Muscle of leg (tissue), 3 donors: ENCODE measurements at regions not wholly inside any gene's neighbourhood (a gene's known extent, or its start where the extent isn't known, plus 50 kb on each side); places are given as distances from the start of the nearest gene placed in this dataset.

Source experiments
- DNase-seq: peaks from one replicate; pipeline ENCODE4 v3.0.0; 2013
- H3K27ac ChIP-seq: one replicate; pipeline ENCODE4 v1.5.1; 2013; ENCODE audit warnings: mild to moderate bottlenecking, low read length, control low read depth
- H3K27me3 ChIP-seq: one replicate; pipeline ENCODE4 v1.6.1; 2013; ENCODE audit warnings: low read length; ENCODE audit not compliant: control insufficient read depth, insufficient read depth
- H3K36me3 ChIP-seq: one replicate; pipeline ENCODE4 v1.6.1; 2013; ENCODE audit warnings: low read length; ENCODE audit not compliant: control insufficient read depth, insufficient read depth
- H3K4me1 ChIP-seq: one replicate; pipeline ENCODE4 v1.6.1; 2013; ENCODE audit warnings: low read length; ENCODE audit not compliant: control insufficient read depth, insufficient read depth
- H3K4me3 ChIP-seq: one replicate; pipeline ENCODE4 v1.5.1; 2013; ENCODE audit warnings: low read length, control low read depth
- H3K9me3 ChIP-seq: replicated peaks from 2 replicates; pipeline ENCODE4 v1.6.1; 2013; ENCODE audit warnings: low read depth, low read length; ENCODE audit not compliant: control insufficient read depth
- whole genome bisulfite sequencing: methylation state at CpG from one replicate; pipeline ENCODE4 v1.1.5; 2013; ENCODE audit warnings: missing lambda C conversion rate; ENCODE audit not compliant: insufficient coverage; 5-methylcytosine and 5-hydroxymethylcytosine counted together

DNA sequence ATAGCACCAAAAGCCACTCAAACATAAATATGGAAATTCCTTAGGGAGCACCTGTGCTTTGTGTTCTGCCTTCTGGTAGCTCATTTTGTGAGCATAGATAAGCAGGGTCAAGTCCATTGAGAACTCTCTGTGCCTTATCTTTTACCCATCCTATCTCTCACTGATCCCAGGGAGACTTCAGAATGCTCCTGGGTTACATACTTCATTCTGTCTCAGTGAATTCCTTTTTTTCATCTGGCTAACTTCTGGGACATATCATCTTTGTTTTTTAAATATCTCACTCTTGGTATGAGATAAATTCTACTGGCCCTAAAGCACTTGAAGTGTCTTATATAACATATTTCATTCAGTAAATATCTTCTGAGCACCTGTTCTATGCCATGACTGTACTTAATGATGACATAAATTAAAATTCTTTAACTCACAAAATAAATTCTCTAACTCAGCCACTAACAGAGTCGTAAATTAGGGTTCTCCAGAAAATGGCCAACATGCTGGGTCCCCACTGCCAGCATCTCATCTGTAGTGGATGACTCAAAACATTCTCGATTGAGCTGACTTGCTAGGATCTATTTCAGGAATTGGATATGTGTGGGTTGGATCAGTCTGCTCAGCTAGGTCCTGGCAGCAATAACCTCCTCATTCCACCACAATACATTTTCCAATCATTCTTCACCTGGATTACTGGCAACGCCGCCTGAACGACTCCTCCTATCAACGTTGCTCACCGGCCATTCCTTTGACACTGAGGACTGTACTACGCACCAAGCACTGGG lies 170.2 kb downstream of the FOXO1 start:
- Histone ChIP-seq H3K27ac (no peak overlapping the region), H3K4me1 (no peaks in the 10 kb centered on the region), H3K27me3 (peaks cover 3% of the 10 kb centered on the region), H3K36me3 (no peaks in the 10 kb centered on the region), H3K4me3 (no peak overlapping the region), H3K9me3 (no peaks in the 10 kb centered on the region)
- no peak for DNase-seq
- WGBS = 93% methylated on average over 6 of the region's 8 CpGs

DNA sequence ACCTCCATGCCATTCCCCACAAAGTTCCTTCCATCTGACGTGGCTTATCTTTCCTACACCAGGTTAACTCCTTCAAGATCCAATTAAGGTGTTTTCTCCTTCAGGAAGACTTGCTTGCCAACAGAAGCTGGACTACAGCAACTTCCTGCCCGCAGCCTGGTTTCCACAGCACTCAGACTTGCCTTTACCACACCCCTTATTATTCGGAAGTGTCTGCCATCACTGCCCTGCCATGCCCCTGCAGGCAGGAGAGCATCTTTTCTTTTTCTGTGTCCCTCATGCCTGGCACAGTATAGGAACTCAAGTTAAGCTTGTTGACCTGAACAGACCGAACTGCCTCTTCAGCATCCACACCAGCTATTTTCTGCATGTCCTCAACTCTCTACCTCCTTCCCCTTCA lies 168.0 kb downstream of the FOXO1 start:
- Histone ChIP-seq H3K27me3 (no peaks in the 10 kb centered on the region), H3K27ac (no peak overlapping the region), H3K9me3 (no peaks in the 10 kb centered on the region), H3K4me1 (no peaks in the 10 kb centered on the region), H3K36me3 (no peaks in the 10 kb centered on the region), H3K4me3 (no peak overlapping the region)
- DNase-seq = no peak
- WGBS = 82% methylated on average over 4 of the region's 4 CpGs

DNA sequence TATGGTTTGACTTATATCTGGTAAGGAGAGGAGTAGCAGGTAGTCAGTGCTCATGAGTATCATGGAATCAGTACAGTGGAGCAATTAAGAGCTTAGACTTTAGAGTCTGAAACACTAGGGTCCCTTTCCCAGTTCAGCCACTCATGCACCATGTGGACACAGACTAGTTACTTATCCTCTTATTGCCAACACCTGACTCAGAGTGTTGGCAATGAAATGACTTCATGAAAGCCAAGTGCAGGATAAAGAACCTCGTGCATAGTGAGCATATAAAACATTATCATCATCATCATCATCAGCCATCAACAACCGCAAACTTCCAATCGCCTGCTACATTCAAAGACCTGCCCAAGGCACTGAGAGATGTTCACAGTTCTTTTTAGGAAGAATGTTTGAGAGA lies 164.2 kb downstream of the FOXO1 start:
- DNase-seq = peak; percentile 53
- H3K36me3 ChIP-seq = no peaks in the 10 kb centered on the region
- WGBS = 20% methylated on average over 1 of the region's 3 CpGs

DNA sequence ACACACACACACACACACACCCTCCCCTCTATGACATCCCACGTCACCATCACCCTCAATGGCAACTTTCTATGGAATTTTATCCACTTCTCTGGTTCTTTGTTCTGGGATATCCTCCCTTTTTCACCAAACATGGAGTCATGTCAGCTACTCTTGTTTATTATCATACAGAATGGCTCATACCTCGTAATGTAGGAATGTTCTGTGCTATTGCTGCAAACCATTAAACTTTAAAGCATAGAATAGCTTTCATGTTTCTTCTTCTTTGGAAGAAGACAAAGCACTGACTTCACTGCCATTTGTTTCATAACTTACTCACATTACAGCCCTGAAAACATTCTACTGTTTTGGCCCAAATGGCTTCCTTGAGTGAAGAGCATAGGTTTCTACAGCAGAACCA lies 163.4 kb downstream of the FOXO1 start:
- Histone ChIP-seq H3K27ac (no peak overlapping the region), H3K9me3 (no peaks in the 10 kb centered on the region), H3K4me3 (no peak overlapping the region), H3K4me1 (peaks cover 4% of the 10 kb centered on the region), H3K27me3 (no peaks in the 10 kb centered on the region), H3K36me3 (no peaks in the 10 kb centered on the region)
- WGBS = 80% methylated on average over 1 of the region's 2 CpGs
- DNase-seq = no peak

More for the DNA sequence above, 164.2 kb downstream of the FOXO1 start:
- Histone ChIP-seq H3K27ac (no peak overlapping the region), H3K4me1 (peaks cover 2% of the 10 kb centered on the region), H3K9me3 (no peaks in the 10 kb centered on the region), H3K27me3 (no peaks in the 10 kb centered on the region), H3K4me3 (no peak overlapping the region)

DNA sequence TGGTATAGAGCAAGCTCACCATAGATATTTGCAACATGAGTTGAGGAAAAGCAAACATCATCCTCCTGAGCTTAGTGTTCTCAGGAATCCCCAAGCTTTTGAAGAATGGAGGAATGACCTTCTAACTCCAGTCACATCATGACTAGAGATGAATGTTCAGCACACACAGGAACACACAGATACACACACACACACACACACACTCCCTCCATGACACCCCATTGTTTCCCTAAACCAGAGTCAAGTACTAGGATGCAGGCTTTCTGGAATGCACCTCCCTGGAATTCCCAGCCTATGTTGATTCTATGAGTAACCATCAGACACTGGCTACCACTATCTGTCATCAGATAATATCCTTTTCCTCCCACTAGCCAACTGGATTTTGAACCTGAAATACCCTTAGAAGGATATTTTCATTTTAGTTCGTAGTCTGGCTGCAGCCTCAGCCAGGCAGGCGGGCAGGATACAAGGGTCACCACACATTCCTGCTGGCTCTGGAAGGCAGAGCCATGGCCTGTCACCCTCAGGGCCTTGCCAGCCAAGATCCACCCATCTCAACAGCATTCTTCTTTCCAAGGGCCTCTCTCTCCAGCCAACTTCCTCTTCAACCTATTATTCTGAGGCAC lies 162.4 kb downstream of the FOXO1 start:
- WGBS = 83% methylated on average over 2 of the region's 2 CpGs
- Histone ChIP-seq H3K27me3 (no peaks in the 10 kb centered on the region), H3K4me3 (no peak overlapping the region), H3K36me3 (no peaks in the 10 kb centered on the region), H3K27ac (no peak overlapping the region), H3K4me1 (peaks cover 13% of the 10 kb centered on the region), H3K9me3 (no peaks in the 10 kb centered on the region)
- no peak for DNase-seq

DNA sequence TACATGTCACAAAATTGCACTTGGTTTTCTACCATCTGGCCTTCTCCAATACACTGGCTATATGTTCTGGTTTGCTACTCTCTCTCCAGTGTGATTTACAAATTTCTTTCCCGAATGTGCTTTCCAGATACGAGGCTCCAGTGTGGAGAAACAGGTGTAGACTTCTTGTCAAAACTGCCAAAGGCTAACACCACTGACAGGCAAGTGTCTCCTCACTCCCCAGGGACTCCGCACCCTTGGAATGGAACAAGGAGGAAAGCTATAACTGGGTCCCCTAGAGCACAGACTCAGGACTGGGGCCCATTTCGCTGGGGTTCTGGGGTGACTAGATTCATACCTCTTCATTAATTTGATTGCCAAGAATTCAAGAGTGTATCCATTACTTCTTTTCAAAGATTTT lies 161.8 kb downstream of the FOXO1 start:
- Histone ChIP-seq H3K4me1 (peaks cover 15% of the 10 kb centered on the region), H3K4me3 (no peak overlapping the region), H3K9me3 (no peaks in the 10 kb centered on the region), H3K27me3 (no peaks in the 10 kb centered on the region), H3K36me3 (no peaks in the 10 kb centered on the region), H3K27ac (no peak overlapping the region)
- no peak for DNase-seq
- no CpG with 5 or more reads among the region's 4 CpGs for WGBS

DNA sequence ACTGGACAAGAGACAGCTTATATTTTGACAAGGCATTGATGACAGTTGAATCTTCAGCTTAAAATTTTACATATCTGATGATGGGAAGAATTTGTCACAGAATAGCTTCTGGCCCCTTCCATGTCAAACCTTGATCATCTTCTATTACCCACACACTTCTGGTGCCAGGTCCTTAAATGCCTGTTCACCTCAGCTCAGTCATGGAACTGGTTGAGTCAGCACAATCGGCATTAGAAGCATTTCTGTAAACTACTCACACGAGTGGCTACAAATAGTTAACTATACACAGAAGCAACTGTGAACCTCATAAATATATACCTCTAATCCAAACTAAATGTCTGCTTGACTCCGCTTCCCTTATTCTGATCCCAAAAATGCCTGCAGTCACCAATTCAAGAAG lies 161.2 kb downstream of the FOXO1 start:
- Histone ChIP-seq H3K27me3 (no peaks in the 10 kb centered on the region), H3K4me1 (peaks cover 15% of the 10 kb centered on the region), H3K9me3 (no peaks in the 10 kb centered on the region), H3K27ac (no peak overlapping the region), H3K36me3 (no peaks in the 10 kb centered on the region), H3K4me3 (no peak overlapping the region)
- 100% methylated on average over 1 of the region's 3 CpGs for WGBS
- no peak for DNase-seq
